GM13976 (cell line): ENCODE measurements at regions not wholly inside any gene's neighbourhood (a gene's known extent, or its start where the extent isn't known, plus 50 kb on each side); places are given as distances from the start of the nearest gene placed in this dataset.
A peak's percentile ranks its signal among the peaks of the same experiment; 100 is the strongest.
"Not testable (repeated sequence)": the region's sequence is repeated elsewhere in the genome, so short reads cannot be mapped to it uniquely, and the experiment has no call there.

Source experiments
- DNase-seq: peaks from one replicate; pipeline ENCODE4 v3.0.0; 2012; ENCODE audit warnings: low spot score
- in situ Hi-C: fragments of 300-500 bp; cut with MboI; formaldehyde crosslinking; loops from one replicate; pipeline ENCODE4 v1.12.0; 2022; ENCODE audit warnings: low sequenced_read_pairs, mixed read lengths, inconsistent platforms; ENCODE audit not compliant: unreplicated experiment
- TF ChIP-seq, protein P1 (sequence below): IDR thresholded peaks from 2 replicates; pipeline ENCODE4 v1.5.1; 2012; ENCODE audit warnings: borderline replicate concordance, mild to moderate bottlenecking; ENCODE audit not compliant: insufficient read depth; ENCODE audit errors: extremely low read depth, missing control alignments, control extremely low read depth

DNA sequence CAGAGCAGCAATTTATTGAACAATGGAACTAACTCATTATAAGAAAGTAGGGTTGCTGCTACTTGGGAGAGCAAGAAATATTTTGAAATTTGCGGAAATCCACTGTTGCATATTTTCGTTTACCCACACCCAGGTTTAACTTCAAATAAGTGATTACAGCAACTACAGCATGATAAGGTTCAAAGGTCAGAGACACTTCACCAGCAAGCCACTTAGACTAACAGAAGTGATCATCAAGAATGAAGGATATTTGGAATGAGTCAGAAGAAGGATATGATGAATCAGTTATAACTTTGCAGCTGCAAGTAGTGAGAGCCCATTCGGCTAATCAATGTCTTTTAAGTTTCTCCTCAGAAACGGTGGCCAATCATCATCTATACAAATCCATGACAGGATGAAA is 199.3 kb downstream of the TMA16 start:
- in situ Hi-C loops: loop anchor here (25.0 kb wide), 1 partner anchor 1044 kb away; no protein-coding TSS in a partner anchor
- TF ChIP-seq, protein P1, sequence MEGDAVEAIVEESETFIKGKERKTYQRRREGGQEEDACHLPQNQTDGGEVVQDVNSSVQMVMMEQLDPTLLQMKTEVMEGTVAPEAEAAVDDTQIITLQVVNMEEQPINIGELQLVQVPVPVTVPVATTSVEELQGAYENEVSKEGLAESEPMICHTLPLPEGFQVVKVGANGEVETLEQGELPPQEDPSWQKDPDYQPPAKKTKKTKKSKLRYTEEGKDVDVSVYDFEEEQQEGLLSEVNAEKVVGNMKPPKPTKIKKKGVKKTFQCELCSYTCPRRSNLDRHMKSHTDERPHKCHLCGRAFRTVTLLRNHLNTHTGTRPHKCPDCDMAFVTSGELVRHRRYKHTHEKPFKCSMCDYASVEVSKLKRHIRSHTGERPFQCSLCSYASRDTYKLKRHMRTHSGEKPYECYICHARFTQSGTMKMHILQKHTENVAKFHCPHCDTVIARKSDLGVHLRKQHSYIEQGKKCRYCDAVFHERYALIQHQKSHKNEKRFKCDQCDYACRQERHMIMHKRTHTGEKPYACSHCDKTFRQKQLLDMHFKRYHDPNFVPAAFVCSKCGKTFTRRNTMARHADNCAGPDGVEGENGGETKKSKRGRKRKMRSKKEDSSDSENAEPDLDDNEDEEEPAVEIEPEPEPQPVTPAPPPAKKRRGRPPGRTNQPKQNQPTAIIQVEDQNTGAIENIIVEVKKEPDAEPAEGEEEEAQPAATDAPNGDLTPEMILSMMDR: no peak

DNA sequence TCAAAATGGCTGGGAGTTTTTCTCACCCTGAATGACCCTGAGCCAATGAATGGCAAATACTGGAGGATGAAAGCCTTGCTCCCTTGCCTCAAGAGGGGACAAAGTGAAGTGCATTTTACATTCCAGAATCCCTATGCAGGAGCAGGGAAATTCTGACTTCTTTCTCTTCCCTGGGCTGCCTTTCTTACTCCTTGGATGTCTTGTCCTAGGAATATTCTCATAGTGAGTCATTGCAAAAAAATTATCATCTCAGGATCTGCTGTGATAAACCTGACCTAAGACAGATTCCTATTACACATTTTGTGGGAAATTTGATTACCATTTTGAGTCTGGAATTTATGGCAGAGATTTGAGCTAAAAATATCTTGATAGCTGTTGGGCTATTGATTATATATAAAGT is 199.9 kb downstream of the TMA16 start:
- no peak for DNase-seq
- in situ Hi-C loops: loop anchor here (25.0 kb wide), 1 partner anchor 1043 kb away; no protein-coding TSS in a partner anchor
- TF ChIP-seq, protein P1: no peak

More for the DNA sequence above, 199.3 kb downstream of the TMA16 start:
- no peak for DNase-seq

GRCh38 chr4:163697121-163697520 is 202.6 kb downstream of the TMA16 start:
- in situ Hi-C loops: loop anchor here (25.0 kb wide), 1 partner anchor 1040 kb away; no protein-coding TSS in a partner anchor
- TF ChIP-seq, protein P1: no peak
- DNase-seq: no peak

- DNase-seq, in situ Hi-C loops: not testable (repeated sequence)
These were observed 205.9 kb downstream of the TMA16 start for GRCh38 chr4:163700383-163700782.

DNA sequence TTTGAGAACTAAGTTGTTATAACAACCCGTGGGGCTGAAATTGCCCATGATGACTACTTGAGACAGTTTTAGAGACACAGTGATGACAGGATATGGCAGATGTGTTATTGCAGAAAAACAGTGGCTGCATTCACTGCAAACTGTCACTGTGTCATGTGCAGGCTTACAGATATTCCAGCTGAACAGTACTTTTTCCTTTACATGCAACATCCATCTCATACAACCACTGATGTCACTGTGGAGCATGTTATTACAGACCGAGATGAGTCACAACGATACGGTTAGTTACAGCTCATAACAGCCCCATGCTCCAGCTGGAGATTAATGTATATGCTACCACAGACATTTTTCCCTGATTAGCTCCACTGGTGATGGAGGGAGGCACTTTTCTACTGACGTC is 207.4 kb downstream of the TMA16 start:
- in situ Hi-C loops: no loop called here
- DNase-seq: peak; percentile 26
- TF ChIP-seq, protein P1: no peak

- in situ Hi-C loops: no loop called here
- no peak for DNase-seq
- TF ChIP-seq, protein P1: no peak
These were observed 208.2 kb downstream of the TMA16 start for GRCh38 chr4:163702736-163703135.

DNA sequence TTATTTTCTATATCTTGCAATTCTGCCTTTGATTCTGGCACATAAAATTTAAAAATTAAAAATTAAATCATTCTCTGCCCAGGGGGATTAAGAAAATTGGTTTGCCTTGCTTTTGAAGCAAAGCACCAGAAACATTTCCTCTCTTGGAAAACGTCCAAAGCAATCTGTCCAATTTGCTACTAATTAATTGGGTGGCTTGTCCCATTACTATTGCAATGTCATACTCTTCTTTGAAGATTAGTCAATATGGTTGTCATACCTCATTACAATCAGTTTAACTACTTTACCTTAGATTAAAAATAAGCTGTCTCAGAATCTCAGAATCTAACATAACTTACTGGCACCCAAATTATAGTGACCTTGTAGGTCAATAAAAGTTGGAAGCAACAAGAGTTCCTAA is 208.8 kb downstream of the TMA16 start:
- TF ChIP-seq, protein P1: no peak
- DNase-seq: no peak
- in situ Hi-C loops: no loop called here
